ENCODE measurements at regions not wholly inside any gene's neighbourhood (a gene's known extent, or its start where the extent isn't known, plus 50 kb on each side); places are given as distances from the start of the nearest gene placed in this dataset.
A peak's percentile ranks its signal among the peaks of the same experiment; 100 is the strongest.

DNA sequence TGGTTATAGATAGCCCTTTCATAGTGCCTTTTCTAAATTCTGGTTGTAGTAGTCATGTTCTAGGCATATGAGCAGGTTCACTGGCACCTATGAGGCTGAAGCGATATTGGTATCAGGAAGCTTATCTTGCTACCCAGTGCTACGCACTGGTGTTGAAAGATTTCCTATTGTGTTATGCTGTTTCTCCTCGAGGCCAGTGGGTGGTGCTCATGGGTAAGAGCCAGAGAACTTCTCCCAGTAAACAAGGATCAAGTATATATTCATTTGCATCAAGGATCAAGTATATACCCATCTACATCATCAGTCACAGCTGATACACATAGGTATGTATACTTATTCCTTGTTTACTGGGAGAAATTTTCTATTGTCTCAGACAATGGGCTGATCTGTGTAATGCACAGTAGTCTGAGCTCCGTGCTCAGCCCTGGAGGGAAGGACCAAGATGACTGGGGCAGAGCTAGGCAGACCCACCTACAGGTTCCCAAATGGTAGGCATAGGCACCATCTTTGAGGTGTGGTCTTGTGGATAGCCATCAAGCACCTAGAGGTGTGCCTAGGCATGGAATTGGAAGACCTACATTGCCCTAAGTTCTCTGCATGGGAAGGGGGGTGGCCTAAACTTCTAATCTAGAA, 101.2 kb upstream of the GALNT13 start:
- FAIRE-seq (no peak), ATAC-seq (peak; percentile 61; the same call in 2 of the 3 replicates), DNase-seq (ENCODE audit: low spot score) (no peak)
- no peak overlapping the region for H3K4me2 ChIP-seq (ENCODE audit: low read depth, low read length)
- no TSS peak for BruUV-seq (replicated peaks)
- no peaks in the 10 kb centered on the region for H3K79me2 ChIP-seq (ENCODE audit: insufficient read depth, low read length)
- peaks cover 72% of the 10 kb centered on the region for H3K9me3 ChIP-seq (ENCODE audit: low read length)
- TF ChIP-seq RNF2 (conservative IDR thresholded peaks at IDR 0.05; ENCODE audit: low read depth) = no peak
- TF ChIP-seq ZZZ3 (CRISPR knock-in tag; IDR thresholded peaks at IDR 0.05; ENCODE audit: borderline replicate concordance) = no peak
- TF ChIP-seq, protein P1, sequence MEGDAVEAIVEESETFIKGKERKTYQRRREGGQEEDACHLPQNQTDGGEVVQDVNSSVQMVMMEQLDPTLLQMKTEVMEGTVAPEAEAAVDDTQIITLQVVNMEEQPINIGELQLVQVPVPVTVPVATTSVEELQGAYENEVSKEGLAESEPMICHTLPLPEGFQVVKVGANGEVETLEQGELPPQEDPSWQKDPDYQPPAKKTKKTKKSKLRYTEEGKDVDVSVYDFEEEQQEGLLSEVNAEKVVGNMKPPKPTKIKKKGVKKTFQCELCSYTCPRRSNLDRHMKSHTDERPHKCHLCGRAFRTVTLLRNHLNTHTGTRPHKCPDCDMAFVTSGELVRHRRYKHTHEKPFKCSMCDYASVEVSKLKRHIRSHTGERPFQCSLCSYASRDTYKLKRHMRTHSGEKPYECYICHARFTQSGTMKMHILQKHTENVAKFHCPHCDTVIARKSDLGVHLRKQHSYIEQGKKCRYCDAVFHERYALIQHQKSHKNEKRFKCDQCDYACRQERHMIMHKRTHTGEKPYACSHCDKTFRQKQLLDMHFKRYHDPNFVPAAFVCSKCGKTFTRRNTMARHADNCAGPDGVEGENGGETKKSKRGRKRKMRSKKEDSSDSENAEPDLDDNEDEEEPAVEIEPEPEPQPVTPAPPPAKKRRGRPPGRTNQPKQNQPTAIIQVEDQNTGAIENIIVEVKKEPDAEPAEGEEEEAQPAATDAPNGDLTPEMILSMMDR (CRISPR knock-in tag; IDR thresholded peaks at IDR 0.05) = peak; percentile 42
- TF ChIP-seq SMC3 (IDR thresholded peaks at IDR 0.05; ENCODE audit: low read length) = peak; percentile 33; the same call in 1 of the 2 replicates
- peak; percentile 38; the same call in 1 of the 2 replicates for TF ChIP-seq STAG1 (CRISPR knock-in tag; IDR thresholded peaks at IDR 0.05)
- 12% methylated on average over 4 of the region's 4 CpGs for WGBS (ENCODE audit: low lambda C conversion rate)
- no peak overlapping the region for H3K9ac ChIP-seq (ENCODE audit: insufficient read depth, low read depth, low read length)
- intact Hi-C loops (cut with micrococcal nuclease; ENCODE audit: unreplicated experiment) (loop anchor here (1.0 kb wide), 1 partner anchor 605 kb away; no protein-coding TSS in a partner anchor), in situ Hi-C loops (cut with HindIII; ENCODE audit: extremely low pct_ligation_motif_present, low pct_unique_long_range_greater_than_20kb) (no loop called here)
- CTCF ChIA-PET (ENCODE audit: low intra/inter-chr PET ratio, low total read pairs) = no interaction called here
- H3K36me3 ChIP-seq (replicated peaks in 1 of 2; ENCODE audit: control insufficient read depth in 1 of 2, insufficient read depth in 2 of 2, low read length in 2 of 2) = no peaks in the 10 kb centered on the region
- POLR2A ChIA-PET = no interaction called here
- H3K4me1 ChIP-seq (ENCODE audit: insufficient read depth, low read length) = no peaks in the 10 kb centered on the region
- no peaks in the 10 kb centered on the region for H3K27me3 ChIP-seq (ENCODE audit: control insufficient read depth in 1 of 2, insufficient read depth in 2 of 2, low read length in 2 of 2)
- H3K27ac ChIP-seq (ENCODE audit: extremely low read length, insufficient read depth, low read length) = no peak overlapping the region
- H4K20me1 ChIP-seq (ENCODE audit: insufficient read depth, low read length) = no peaks in the 10 kb centered on the region
- H3K4me3 ChIP-seq (replicated peaks in 1 of 3; ENCODE audit: insufficient read depth in 1 of 3, low read depth in 2 of 3, low read length in 3 of 3) = no peak overlapping the region
- H2AFZ ChIP-seq (ENCODE audit: low read length) = no peak overlapping the region

DNA sequence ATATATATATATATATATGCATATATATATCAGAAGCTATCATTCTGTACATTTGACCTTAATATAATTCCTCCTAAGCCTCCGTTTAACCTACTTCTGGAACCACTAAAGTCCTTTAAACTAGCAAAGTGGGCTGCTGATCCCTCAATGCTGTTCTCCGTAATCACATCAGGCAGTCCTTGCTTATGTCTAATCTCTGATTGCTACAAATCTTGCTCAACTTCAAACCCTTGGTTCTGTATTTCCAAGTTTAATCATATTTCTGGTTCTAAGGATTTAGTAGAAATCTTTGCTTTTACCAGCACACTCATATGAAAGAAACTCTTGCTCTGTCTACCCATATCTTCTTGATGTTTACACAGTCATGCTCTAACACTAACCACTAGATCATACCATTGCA, 91.5 kb upstream of the GALNT13 start:
- ATAC-seq (no peak), FAIRE-seq (no peak), DNase-seq (ENCODE audit: low spot score) (no peak)
- H3K4me2 ChIP-seq (ENCODE audit: low read depth, low read length) = no peak overlapping the region
- BruUV-seq (replicated peaks) = no TSS peak
- H4K20me1 ChIP-seq (ENCODE audit: insufficient read depth, low read length) = no peaks in the 10 kb centered on the region
- peaks cover 4% of the 10 kb centered on the region; the same call in 1 of the 2 replicates for H3K9me3 ChIP-seq (ENCODE audit: low read length)
- H2AFZ ChIP-seq (ENCODE audit: low read length) = no peak overlapping the region
- in situ Hi-C loops (cut with HindIII; ENCODE audit: extremely low pct_ligation_motif_present, low pct_unique_long_range_greater_than_20kb) = no loop called here
- H3K79me2 ChIP-seq (ENCODE audit: insufficient read depth, low read length) = no peaks in the 10 kb centered on the region
- intact Hi-C loops (cut with micrococcal nuclease; ENCODE audit: unreplicated experiment) = no loop called here
- no peak overlapping the region for H3K9ac ChIP-seq (ENCODE audit: insufficient read depth, low read depth, low read length)
- H3K4me1 ChIP-seq (ENCODE audit: insufficient read depth, low read length) = no peaks in the 10 kb centered on the region
- POLR2A ChIA-PET = no interaction called here
- no peaks in the 10 kb centered on the region for H3K27me3 ChIP-seq (ENCODE audit: control insufficient read depth in 1 of 2, insufficient read depth in 2 of 2, low read length in 2 of 2)
- H3K4me3 ChIP-seq (replicated peaks in 1 of 3; ENCODE audit: insufficient read depth in 1 of 3, low read depth in 2 of 3, low read length in 3 of 3) = no peak overlapping the region
- H3K36me3 ChIP-seq (replicated peaks in 1 of 2; ENCODE audit: control insufficient read depth in 1 of 2, insufficient read depth in 2 of 2, low read length in 2 of 2) = no peaks in the 10 kb centered on the region
- CTCF ChIA-PET (ENCODE audit: low intra/inter-chr PET ratio, low total read pairs) = no interaction called here
- no peak for TF ChIP-seq ZC3H4 (CRISPR knock-in tag; IDR thresholded peaks at IDR 0.05; ENCODE audit: borderline replicate concordance)
- TF ChIP-seq ZNF431 (CRISPR knock-in tag; IDR thresholded peaks at IDR 0.05; ENCODE audit: borderline replicate concordance, low read depth) = no peak
- TF ChIP-seq THAP11 (CRISPR knock-in tag; IDR thresholded peaks at IDR 0.05) = no peak
- TF ChIP-seq MTF2 (CRISPR knock-in tag; IDR thresholded peaks at IDR 0.05; ENCODE audit: borderline replicate concordance) = no peak
- no peak for TF ChIP-seq ZNF816 (CRISPR knock-in tag; IDR thresholded peaks at IDR 0.05; ENCODE audit: borderline replicate concordance)
- TF ChIP-seq ZNF674 (CRISPR knock-in tag; IDR thresholded peaks at IDR 0.05; ENCODE audit: low read depth) = no peak
- no peak for TF ChIP-seq ZNF644 (CRISPR knock-in tag; IDR thresholded peaks at IDR 0.05; ENCODE audit: low read depth)
- TF ChIP-seq, protein P2, sequence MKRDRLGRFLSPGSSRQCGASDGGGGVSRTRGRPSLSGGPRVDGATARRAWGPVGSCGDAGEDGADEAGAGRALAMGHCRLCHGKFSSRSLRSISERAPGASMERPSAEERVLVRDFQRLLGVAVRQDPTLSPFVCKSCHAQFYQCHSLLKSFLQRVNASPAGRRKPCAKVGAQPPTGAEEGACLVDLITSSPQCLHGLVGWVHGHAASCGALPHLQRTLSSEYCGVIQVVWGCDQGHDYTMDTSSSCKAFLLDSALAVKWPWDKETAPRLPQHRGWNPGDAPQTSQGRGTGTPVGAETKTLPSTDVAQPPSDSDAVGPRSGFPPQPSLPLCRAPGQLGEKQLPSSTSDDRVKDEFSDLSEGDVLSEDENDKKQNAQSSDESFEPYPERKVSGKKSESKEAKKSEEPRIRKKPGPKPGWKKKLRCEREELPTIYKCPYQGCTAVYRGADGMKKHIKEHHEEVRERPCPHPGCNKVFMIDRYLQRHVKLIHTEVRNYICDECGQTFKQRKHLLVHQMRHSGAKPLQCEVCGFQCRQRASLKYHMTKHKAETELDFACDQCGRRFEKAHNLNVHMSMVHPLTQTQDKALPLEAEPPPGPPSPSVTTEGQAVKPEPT (CRISPR knock-in tag; IDR thresholded peaks at IDR 0.05; ENCODE audit: low read depth) = no peak
- TF ChIP-seq BHLHE40 (IDR thresholded peaks at IDR 0.05; ENCODE audit: low read length) = no peak
- no peak for TF ChIP-seq ZNF138 (CRISPR knock-in tag; IDR thresholded peaks at IDR 0.05; ENCODE audit: low read depth)
- no peak for TF ChIP-seq ZNF160 (CRISPR knock-in tag; IDR thresholded peaks at IDR 0.05)
- TF ChIP-seq DNMT3B (CRISPR knock-in tag; conservative IDR thresholded peaks at IDR 0.05) = no peak
- no peak for TF ChIP-seq HNRNPL (IDR thresholded peaks at IDR 0.05; ENCODE audit: low read depth, low read length)
- no peak overlapping the region for H3K27ac ChIP-seq (ENCODE audit: extremely low read length, insufficient read depth, low read length)
- 30% methylated on average over 2 of the region's 2 CpGs for WGBS (ENCODE audit: low lambda C conversion rate)
